Mesenchymal stem cell (in vitro differentiated cells and primary cell): ENCODE measurements at regions not wholly inside any gene's neighbourhood (a gene's known extent, or its start where the extent isn't known, plus 50 kb on each side); places are given as distances from the start of the nearest gene placed in this dataset.

Experiments
- DNase-seq: peaks from one replicate; pipeline ENCODE4 v3.0.0-alpha.2; 2013
- H2AFZ ChIP-seq: one replicate; pipeline ENCODE4 v1.6.1; 2013; ENCODE audit warnings: low read depth, mild to moderate bottlenecking, control low read depth, inconsistent platforms, low read length, moderate library complexity
- H2AK5ac ChIP-seq: 2 replicates; pipeline ENCODE4 v1.6.1; 2013; ENCODE audit warnings: low read length, moderate library complexity, mild to moderate bottlenecking, inconsistent platforms; ENCODE audit not compliant: severe bottlenecking
- H2BK120ac ChIP-seq: one replicate; pipeline ENCODE4 v1.6.1; 2013; ENCODE audit warnings: low read depth, mild to moderate bottlenecking, inconsistent platforms, low read length, moderate library complexity
- H2BK12ac ChIP-seq, 2 experiments: one replicate each; pipeline ENCODE4 v1.6.1; 2013; ENCODE audit warnings: inconsistent platforms in 2 of 2, low read length in 2 of 2, mild to moderate bottlenecking in 2 of 2, moderate library complexity in 2 of 2, control low read depth in 1 of 2
- H2BK15ac ChIP-seq: one replicate; pipeline ENCODE4 v1.6.1; 2013; ENCODE audit warnings: mild to moderate bottlenecking, low read depth, inconsistent platforms; ENCODE audit not compliant: poor library complexity, severe bottlenecking
- H2BK5ac ChIP-seq: 2 replicates; pipeline ENCODE4 v1.6.1; 2013; ENCODE audit warnings: low read depth, mild to moderate bottlenecking, low read length, control low read depth, inconsistent platforms; ENCODE audit not compliant: poor library complexity, severe bottlenecking
- H3K14ac ChIP-seq, 2 experiments: one replicate each; pipeline ENCODE4 v1.6.1; 2013; ENCODE audit warnings: inconsistent platforms in 2 of 2, low read length in 2 of 2, control low read depth in 1 of 2, mild to moderate bottlenecking in 1 of 2, moderate library complexity in 1 of 2
- H3K18ac ChIP-seq, 2 experiments: one replicate each; pipeline ENCODE4 v1.6.1; 2013; ENCODE audit warnings: inconsistent platforms in 2 of 2, low read length in 2 of 2, control low read depth in 1 of 2, low read depth in 1 of 2, mild to moderate bottlenecking in 1 of 2
- H3K23ac ChIP-seq, 2 experiments: one replicate each; pipeline ENCODE4 v1.6.1; 2013; ENCODE audit warnings: inconsistent platforms in 2 of 2, low read length in 2 of 2, mild to moderate bottlenecking in 2 of 2, moderate library complexity in 2 of 2, control low read depth in 1 of 2
- H3K27ac ChIP-seq: 2 replicates; pipeline ENCODE4 v1.5.1; 2013; ENCODE audit warnings: mild to moderate bottlenecking, moderate library complexity, low read length, control low read depth, inconsistent platforms; ENCODE audit not compliant: poor library complexity, severe bottlenecking
- H3K27me3 ChIP-seq, 2 experiments: 2 replicates each; pipeline versions ENCODE4 v1.6.1 to v1.7.0; 2013; ENCODE audit warnings: low read length in 2 of 2, mild to moderate bottlenecking in 2 of 2, moderate library complexity in 2 of 2, control low read depth in 1 of 2, inconsistent platforms in 1 of 2; ENCODE audit not compliant: control insufficient read depth in 1 of 2, insufficient read depth in 1 of 2
- H3K36me3 ChIP-seq, 2 experiments: 2 replicates each; pipeline versions ENCODE4 v1.6.1 to v1.7.0; 2013; ENCODE audit warnings: low read length in 2 of 2, control low read depth in 1 of 2, inconsistent platforms in 1 of 2, low read depth in 1 of 2, mild to moderate bottlenecking in 1 of 2; ENCODE audit not compliant: insufficient read depth in 2 of 2, control insufficient read depth in 1 of 2
- H3K4ac ChIP-seq, 2 experiments: one replicate each; pipeline ENCODE4 v1.6.1; 2013; ENCODE audit warnings: inconsistent platforms in 2 of 2, low read length in 2 of 2, mild to moderate bottlenecking in 2 of 2, moderate library complexity in 2 of 2, control low read depth in 1 of 2, low read depth in 1 of 2
- H3K4me1 ChIP-seq: 2 replicates; pipeline ENCODE4 v1.6.1; 2013; ENCODE audit warnings: low read depth, low read length, control low read depth; ENCODE audit not compliant: control insufficient read depth, insufficient read depth
- H3K4me2 ChIP-seq: 2 replicates; pipeline ENCODE4 v1.6.1; 2013; ENCODE audit warnings: low read length, mild to moderate bottlenecking, inconsistent platforms; ENCODE audit not compliant: poor library complexity, severe bottlenecking
- H3K4me3 ChIP-seq, 2 experiments: 2 replicates each; pipeline versions ENCODE4 v1.5.1 to v1.7.0; 2013; ENCODE audit warnings: low read length in 2 of 2, mild to moderate bottlenecking in 2 of 2, control low read depth in 1 of 2, low read depth in 1 of 2; ENCODE audit not compliant: insufficient read depth in 1 of 2
- H3K79me1 ChIP-seq: replicated peaks from 2 replicates; pipeline ENCODE4 v1.6.1; 2013; ENCODE audit warnings: mild to moderate bottlenecking, control low read depth, low read length, inconsistent platforms; ENCODE audit not compliant: poor library complexity, severe bottlenecking
- H3K9ac ChIP-seq: 2 replicates; pipeline ENCODE4 v1.7.0; 2013; ENCODE audit warnings: mild to moderate bottlenecking, low read length, moderate library complexity
- H3K9me3 ChIP-seq: 2 replicates; pipeline ENCODE4 v1.7.0; 2013; ENCODE audit warnings: mild to moderate bottlenecking, low read length; ENCODE audit not compliant: control insufficient read depth
- H4K8ac ChIP-seq: one replicate; pipeline ENCODE4 v1.6.1; 2013; ENCODE audit warnings: inconsistent platforms, mild to moderate bottlenecking, low read length, moderate library complexity
- H4K91ac ChIP-seq: one replicate; pipeline ENCODE4 v1.6.1; 2013; ENCODE audit warnings: mild to moderate bottlenecking, low read length, inconsistent platforms
- WGBS: methylation state at CpG from one replicate; pipeline ENCODE4 v1.1.7; 2013; ENCODE audit warnings: mixed read lengths; 5-methylcytosine and 5-hydroxymethylcytosine counted together

- DNase-seq = no peak
- H2BK5ac ChIP-seq = no peak overlapping the region
- H3K9ac ChIP-seq = no peak overlapping the region
- no peak overlapping the region for H4K91ac ChIP-seq
- H3K23ac ChIP-seq = no peak overlapping the region
- no peak overlapping the region for H3K4me2 ChIP-seq
- H3K27me3 ChIP-seq = no peaks in the 10 kb centered on the region
- no peak overlapping the region for H2BK15ac ChIP-seq
- H2AK5ac ChIP-seq = no peak overlapping the region
- H3K4me1 ChIP-seq = no peaks in the 10 kb centered on the region
- no peak overlapping the region for H2AFZ ChIP-seq
- H2BK12ac ChIP-seq = no peak overlapping the region
- no peaks in the 10 kb centered on the region for H3K79me1 ChIP-seq
- peaks cover 7% of the 10 kb centered on the region for H3K9me3 ChIP-seq
- WGBS = 31% methylated on average over 2 of the region's 2 CpGs
- no peak overlapping the region for H3K18ac ChIP-seq
- H3K4me3 ChIP-seq = no peak overlapping the region
- no peak overlapping the region for H3K27ac ChIP-seq
- H4K8ac ChIP-seq = no peak overlapping the region
- H3K36me3 ChIP-seq = no peaks in the 10 kb centered on the region
- no peak overlapping the region for H3K4ac ChIP-seq
- no peak overlapping the region for H3K14ac ChIP-seq
- H2BK120ac ChIP-seq = no peak overlapping the region
Observed at GRCh38 chr16:52367821-52368220, 179.1 kb downstream of the TOX3 start.

- no peak overlapping the region for H2BK5ac ChIP-seq
- peaks cover 4% of the 10 kb centered on the region for H3K9me3 ChIP-seq
- H3K4me3 ChIP-seq = no peak overlapping the region
- H4K8ac ChIP-seq = no peak overlapping the region
- H3K79me1 ChIP-seq = no peaks in the 10 kb centered on the region
- H2BK120ac ChIP-seq = no peak overlapping the region
- no peak overlapping the region for H3K9ac ChIP-seq
- H3K23ac ChIP-seq = no peak overlapping the region
- no peak overlapping the region for H3K18ac ChIP-seq
- no peak overlapping the region for H4K91ac ChIP-seq
- no peaks in the 10 kb centered on the region for H3K27me3 ChIP-seq
- H3K4ac ChIP-seq = no peak overlapping the region
- no peak overlapping the region for H2AFZ ChIP-seq
- H2BK12ac ChIP-seq = no peak overlapping the region
- no peak overlapping the region for H2BK15ac ChIP-seq
- H3K4me2 ChIP-seq = no peak overlapping the region
- no peaks in the 10 kb centered on the region for H3K36me3 ChIP-seq
- no peak overlapping the region for H3K14ac ChIP-seq
- H2AK5ac ChIP-seq = no peak overlapping the region
- no CpG with 5 or more reads among the region's 1 CpG for WGBS
- H3K4me1 ChIP-seq = no peaks in the 10 kb centered on the region
- no peak for DNase-seq
- H3K27ac ChIP-seq = no peak overlapping the region
Observed at GRCh38 chr16:52366983-52367382, 180.0 kb downstream of the TOX3 start.

GRCh38 chr16:52364500-52364899 is 182.4 kb downstream of the TOX3 start:
- Histone ChIP-seq H2BK120ac (no peak overlapping the region), H3K27ac (no peak overlapping the region), H2BK5ac (no peak overlapping the region), H4K91ac (no peak overlapping the region), H3K18ac (no peak overlapping the region), H3K4ac (no peak overlapping the region), H2BK12ac (no peak overlapping the region), H3K79me1 (no peaks in the 10 kb centered on the region), H3K23ac (no peak overlapping the region), H2AFZ (no peak overlapping the region), H3K4me1 (no peaks in the 10 kb centered on the region), H2AK5ac (no peak overlapping the region), H4K8ac (no peak overlapping the region), H2BK15ac (no peak overlapping the region), H3K27me3 (no peaks in the 10 kb centered on the region), H3K4me3 (no peak overlapping the region), H3K14ac (no peak overlapping the region), H3K36me3 (no peaks in the 10 kb centered on the region), H3K9me3 (peaks cover 4% of the 10 kb centered on the region), H3K9ac (no peak overlapping the region), H3K4me2 (no peak overlapping the region)
- DNase-seq = no peak

GRCh38 chr16:52363082-52363481 is 183.9 kb downstream of the TOX3 start:
- no peaks in the 10 kb centered on the region for H3K36me3 ChIP-seq
- no peak overlapping the region for H3K4ac ChIP-seq
- H3K9me3 ChIP-seq = peaks cover 7% of the 10 kb centered on the region
- no peak overlapping the region for H2AK5ac ChIP-seq
- no peaks in the 10 kb centered on the region for H3K79me1 ChIP-seq
- WGBS = 86% methylated on average over 1 of the region's 4 CpGs
- no peak overlapping the region for H2BK12ac ChIP-seq
- H2BK5ac ChIP-seq = no peak overlapping the region
- H4K8ac ChIP-seq = no peak overlapping the region
- no peak overlapping the region for H3K4me3 ChIP-seq
- H3K27ac ChIP-seq = no peak overlapping the region
- H3K4me2 ChIP-seq = no peak overlapping the region
- no peak for DNase-seq
- H3K14ac ChIP-seq = no peak overlapping the region
- no peak overlapping the region for H3K23ac ChIP-seq
- H2BK120ac ChIP-seq = no peak overlapping the region
- no peak overlapping the region for H2AFZ ChIP-seq
- H2BK15ac ChIP-seq = no peak overlapping the region
- no peaks in the 10 kb centered on the region for H3K27me3 ChIP-seq
- H3K9ac ChIP-seq = no peak overlapping the region
- no peaks in the 10 kb centered on the region for H3K4me1 ChIP-seq
- no peak overlapping the region for H3K18ac ChIP-seq
- H4K91ac ChIP-seq = no peak overlapping the region
